Fibroblast of gingiva (primary cell): ENCODE measurements at regions not wholly inside any gene's neighbourhood (a gene's known extent, or its start where the extent isn't known, plus 50 kb on each side); places are given as distances from the start of the nearest gene placed in this dataset.
"Not testable (repeated sequence)": the region's sequence is repeated elsewhere in the genome, so short reads cannot be mapped to it uniquely, and the experiment has no call there.

Experiments
- DNase-seq: peaks from one replicate; pipeline ENCODE4 v3.0.0-alpha.2; 2011; ENCODE audit warnings: low read depth

DNA sequence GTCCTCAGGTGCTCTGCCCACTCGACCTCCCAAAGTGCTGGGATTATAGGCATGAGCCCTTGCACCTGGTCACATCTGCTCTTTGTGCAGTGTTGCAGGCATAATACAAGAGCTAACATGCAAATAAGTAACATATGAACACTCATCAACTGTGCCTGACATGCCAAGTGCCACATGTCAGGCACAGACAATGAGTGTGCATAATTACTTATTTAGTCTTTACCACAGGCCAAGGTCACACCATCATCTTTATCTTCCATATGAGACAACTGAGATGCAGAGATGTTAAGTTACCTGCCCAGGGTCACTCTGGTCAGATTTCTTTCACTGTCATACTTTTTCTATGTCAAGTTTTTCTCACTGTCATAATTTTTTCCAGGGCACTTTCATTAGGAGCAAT, 126.1 kb downstream of the PPIAL4G start:
- no peak for DNase-seq

GRCh38 chr1:148355976-148356375, 127.1 kb downstream of the PPIAL4G start:
- no peak for DNase-seq

DNA sequence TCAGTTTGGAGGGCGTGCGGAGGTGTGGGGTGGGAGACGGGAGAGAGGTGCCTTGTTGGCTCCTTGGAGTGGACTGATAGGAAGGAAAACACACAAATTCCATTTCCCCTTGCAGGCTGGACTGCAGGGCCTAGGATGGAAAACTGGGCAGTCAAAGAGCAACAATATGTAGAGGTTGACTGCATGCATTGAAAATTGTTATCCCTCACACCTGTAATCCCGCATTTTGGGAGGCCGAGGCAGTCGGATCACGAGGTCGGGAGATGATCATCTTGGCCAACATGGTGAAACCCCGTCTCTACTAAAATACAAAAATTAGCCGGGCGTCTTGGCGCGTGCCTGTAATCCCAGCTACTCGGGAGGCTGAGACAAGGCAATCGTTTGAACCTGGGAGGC, 128.2 kb downstream of the PPIAL4G start:
- no peak for DNase-seq

GRCh38 chr1:148354284-148354912, 128.7 kb downstream of the PPIAL4G start:
- DNase-seq: no peak

DNA sequence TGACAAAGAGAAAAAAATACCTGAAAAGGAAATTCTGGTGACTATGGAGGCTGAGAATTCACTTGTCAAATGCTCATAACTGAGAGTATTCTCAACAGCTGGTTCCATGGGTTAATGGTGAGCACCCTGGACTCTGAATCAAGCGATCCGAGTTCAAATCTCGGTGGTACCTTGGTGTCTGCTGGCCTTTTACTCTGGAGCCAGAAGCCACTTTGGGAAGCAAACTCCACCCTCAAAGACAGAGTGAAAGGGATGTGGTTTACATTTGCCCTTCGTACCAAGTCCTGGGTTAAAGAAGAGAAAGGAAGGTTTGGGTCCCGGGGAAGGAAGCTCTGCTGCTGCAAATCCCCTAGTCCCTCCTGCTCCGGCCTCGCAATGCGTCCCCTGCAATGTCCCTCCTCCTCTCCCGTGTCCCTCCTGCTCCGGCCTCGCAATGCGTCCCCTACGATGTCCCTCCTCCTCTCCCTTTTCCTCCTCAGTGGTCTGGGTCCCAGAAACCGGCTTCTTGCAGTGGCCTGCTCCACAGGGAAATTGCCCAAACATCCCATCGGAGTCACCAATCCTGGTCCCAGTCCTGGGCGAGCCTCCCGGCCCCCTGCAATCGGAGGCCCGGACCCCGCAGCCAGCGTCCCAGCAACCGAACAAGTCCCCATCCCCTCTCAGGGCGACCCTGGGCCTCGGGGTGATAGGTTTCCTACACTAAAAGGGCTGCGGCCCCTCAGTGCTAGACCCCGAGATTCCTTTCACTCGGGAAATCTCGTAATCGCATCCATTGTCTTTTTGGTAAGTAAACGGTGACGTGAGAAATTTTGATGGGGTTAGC, 129.4 kb downstream of the PPIAL4G start:
- peak; percentile 89 for DNase-seq

DNA sequence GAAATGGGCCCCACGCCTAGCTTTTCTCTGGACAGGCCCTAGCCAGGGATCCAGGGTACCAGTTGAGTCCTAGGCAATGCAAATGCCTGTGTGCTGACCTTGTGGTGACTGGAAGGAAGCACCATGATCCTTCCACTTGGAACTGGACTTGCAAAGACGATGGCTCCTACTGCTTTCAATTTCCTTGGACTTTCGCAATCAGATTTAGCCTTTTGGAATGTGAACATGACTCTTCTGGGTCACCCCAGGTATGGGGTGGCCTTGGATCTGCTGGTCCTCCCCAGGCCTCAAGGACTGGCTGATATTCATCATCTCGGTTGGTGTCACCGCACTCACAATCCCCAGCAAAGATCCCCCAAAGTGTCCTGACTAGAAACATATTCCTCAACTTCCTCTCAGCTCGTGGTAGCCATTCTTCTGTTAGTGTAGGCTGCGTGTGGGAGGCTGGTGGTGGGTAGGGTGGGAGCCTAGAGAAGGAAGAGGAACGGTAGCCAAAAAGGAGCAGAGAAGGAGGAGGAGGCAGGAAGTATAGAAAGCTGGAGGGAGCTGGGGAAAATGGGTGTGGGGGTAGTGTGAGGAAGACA, 130.5 kb downstream of the PPIAL4G start:
- DNase-seq: no peak

- no peak for DNase-seq
Measured at GRCh38 chr1:148347781-148348180, 135.3 kb downstream of the PPIAL4G start.

GRCh38 chr1:148345659-148346151, 137.4 kb downstream of the PPIAL4G start:
- peak; percentile 36 for DNase-seq

GRCh38 chr1:148344651-148345050, 138.5 kb downstream of the PPIAL4G start:
- not testable (repeated sequence) for DNase-seq

- DNase-seq: not testable (repeated sequence)
Measured at GRCh38 chr1:148341729-148342128, 141.4 kb downstream of the PPIAL4G start.

DNA sequence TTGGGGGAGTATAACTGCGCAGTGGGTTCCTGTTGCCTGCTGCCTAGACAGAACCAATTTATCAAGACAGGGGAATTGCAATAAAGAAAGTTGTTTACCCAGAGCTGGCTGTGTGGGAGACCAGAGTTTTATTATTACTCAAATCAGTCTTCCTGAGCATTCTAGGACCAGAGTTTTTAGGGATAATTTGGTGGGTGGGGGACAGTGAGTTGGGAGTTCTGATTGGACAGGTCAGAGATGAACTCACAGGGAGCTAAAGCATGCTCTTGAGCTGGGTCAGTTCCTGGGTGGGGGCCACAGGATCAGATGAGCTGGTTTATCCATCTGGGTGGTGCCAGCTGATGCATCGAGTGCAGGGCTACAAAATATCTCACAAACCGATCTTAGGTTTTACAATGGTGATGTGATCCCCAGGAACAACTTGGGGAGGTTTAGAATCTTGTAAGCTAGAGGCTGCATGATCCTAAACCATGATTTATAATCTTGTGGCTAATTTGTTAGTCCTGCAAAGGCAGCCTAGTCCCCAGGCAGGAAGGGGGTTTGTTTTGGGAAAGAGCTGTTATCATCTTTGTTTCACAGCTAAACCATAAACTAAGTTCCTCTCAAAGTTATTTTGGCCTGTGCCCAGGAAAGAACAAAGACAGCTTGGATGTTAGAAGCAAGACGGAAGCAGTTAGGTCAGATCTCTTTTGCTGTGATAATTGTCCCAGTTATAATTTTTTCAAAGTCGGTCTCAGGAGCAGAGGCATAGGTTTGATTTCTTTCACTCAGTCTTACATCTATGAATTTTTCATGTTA, 146.8 kb downstream of the PPIAL4G start:
- not testable (repeated sequence) for DNase-seq

DNA sequence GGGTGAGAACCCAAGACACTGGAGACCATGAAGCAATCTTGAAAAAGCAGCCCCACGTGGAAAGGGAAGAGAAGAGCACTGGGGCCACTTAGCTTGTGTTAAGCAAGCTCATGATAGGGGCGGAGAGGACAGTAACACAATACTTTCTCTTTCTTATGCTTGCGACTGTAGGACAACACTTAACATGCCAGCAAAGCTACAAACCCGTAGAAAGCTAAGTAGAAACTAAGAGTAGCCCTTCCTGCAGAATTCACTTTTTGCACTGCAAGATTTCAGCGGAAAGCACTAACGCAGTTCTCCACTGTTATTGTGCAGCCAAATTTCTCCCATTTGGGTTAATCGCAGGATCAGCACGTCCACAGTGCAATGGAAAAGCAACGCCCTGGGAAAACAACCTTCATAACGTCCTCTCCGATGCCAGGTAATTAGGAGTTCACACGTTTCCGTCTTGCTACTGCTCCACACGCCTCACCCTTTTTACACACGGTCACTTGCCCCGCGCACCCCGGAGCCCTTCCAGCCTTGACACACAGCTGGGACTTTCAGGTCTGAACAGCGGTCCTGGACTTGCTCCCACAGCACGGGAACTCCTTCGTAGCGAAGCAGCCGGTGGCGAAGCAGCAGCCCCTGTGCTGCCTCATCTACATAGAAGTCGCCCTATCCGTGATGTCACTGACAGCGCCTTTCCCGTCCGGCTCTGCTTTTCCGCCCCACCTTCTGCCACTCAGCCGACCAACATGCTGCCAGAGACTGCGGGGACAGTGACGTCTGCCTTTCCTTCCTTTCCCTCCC, 148.6 kb downstream of the PPIAL4G start:
- peak; percentile 81 for DNase-seq

DNA sequence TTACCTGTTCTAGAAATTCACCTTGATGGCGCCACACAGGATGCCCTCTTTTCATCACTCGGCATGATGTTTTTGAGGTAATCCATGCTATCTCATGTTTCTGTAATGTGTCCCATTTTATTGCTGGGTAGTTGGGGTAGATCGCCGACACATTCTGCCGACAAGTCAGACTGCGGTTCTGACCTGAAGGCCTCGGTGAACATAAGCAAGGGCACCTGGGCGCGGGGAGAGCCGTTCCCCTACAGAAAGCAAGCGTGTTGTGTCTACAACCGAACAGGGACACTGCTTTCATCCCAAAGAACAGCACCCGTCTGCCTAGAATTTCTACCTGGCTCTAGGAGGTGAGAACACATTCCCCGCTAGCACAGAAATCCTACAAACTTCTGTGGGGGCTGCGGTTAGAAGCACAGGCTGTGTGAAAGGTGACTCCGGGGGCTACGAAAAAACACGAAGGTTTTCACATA, 149.2 kb downstream of the PPIAL4G start:
- DNase-seq: no peak

- no peak for DNase-seq
Measured at GRCh38 chr1:148328884-148329283, 154.2 kb downstream of the PPIAL4G start.

DNA sequence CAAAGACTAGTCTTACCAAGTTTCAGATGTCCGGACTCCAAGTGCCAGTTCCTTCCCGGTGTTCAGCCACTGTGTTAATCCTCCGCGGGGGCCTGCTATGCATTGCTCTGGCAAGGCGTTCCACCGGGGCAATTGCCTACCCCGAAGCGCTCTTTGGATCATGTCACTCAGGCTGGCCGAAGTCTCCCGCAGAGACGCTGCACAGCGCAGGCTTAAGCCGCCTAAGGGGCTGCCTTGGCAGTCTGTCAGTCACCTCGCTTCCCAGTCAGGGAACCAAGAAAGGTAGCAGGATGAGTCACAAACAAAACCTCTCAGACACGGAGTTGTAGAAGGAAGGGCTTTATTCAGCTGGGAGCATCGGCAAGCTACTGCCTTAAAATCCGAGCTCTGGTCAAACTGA, 158.1 kb downstream of the PPIAL4G start:
- not testable (repeated sequence) for DNase-seq

DNA sequence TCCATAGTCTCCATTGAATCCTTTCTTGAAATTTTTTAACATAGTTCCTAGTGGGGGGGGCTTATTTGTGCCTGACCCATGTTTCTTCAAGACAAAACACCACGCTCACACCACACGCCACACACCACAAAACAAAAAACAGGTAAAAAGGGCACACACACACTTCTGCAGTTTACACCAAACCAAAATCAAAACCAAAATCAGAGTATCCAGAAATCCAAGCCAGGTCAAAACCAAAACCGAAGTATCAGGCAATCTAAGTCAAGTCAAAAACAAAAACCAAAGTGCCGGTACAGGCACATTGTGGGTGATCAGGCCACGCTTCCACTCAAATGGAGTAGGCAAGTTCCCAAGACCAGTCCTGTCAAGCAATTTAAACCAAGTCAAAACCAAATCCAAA, 158.6 kb downstream of the PPIAL4G start:
- not testable (repeated sequence) for DNase-seq

DNA sequence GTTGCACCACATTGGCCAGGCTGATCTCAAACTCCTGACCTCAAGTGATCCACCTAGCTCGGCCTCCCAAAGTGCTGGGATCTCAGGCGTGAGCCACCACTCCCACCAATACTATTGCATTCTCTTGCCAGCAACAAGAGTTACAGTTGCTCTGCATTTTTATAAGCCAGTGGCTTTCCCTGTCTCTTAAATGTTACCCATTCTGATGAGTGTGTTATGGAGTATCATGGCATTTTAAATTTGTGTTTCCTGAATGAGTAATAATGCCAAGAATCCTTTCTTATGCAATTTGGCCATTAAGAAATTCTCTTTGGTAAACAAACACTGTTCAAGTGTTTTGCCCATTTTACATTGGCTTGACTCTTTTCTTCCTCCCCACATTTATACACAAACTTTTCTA, 163.0 kb downstream of the PPIAL4G start:
- DNase-seq: not testable (repeated sequence)

DNA sequence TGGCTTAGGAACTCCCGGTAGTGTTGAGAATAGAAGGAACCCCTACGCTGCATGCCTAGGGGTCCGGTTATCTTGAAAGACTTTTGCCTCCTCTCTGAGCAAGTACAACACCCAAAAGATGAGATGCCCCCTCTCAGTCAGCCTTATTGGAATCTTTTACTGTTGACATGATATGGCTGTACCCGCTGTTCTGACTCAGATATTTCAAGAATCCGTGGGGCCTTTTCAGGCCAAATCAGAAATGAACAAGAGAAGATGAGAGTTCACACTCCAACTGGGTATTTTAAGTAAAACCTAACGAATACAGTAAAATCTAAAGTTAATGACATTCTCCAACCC, 164.2 kb downstream of the PPIAL4G start:
- no peak for DNase-seq

GRCh38 chr1:148318123-148318903, 164.8 kb downstream of the PPIAL4G start:
- peak; percentile 22 for DNase-seq

GRCh38 chr1:148317288-148317985, 165.4 kb upstream of the NBPF11 start:
- DNase-seq: no peak
